GM19463 (cell line): ENCODE measurements at regions not wholly inside any gene's neighbourhood (a gene's known extent, or its start where the extent isn't known, plus 50 kb on each side); places are given as distances from the start of the nearest gene placed in this dataset.

ENCODE experiments used
- ATAC-seq: cut with Tn5 transposase; IDR thresholded peaks from one replicate; pipeline ENCODE4 v1.9.1; 2021; ENCODE audit warnings: mild to moderate bottlenecking, moderate library complexity; ENCODE audit not compliant: unreplicated experiment

- ATAC-seq: no peak
Measured at GRCh38 chr2:56444339-56444738, 260.5 kb downstream of the CCDC85A start.

GRCh38 chr2:56448403-56449001 is 264.7 kb downstream of the CCDC85A start:
- ATAC-seq: no peak

GRCh38 chr2:56449002-56449431 is 265.2 kb downstream of the CCDC85A start:
- no peak for ATAC-seq

GRCh38 chr2:56449449-56449860 is 265.7 kb downstream of the CCDC85A start:
- no peak for ATAC-seq

- no peak for ATAC-seq
Measured at GRCh38 chr2:56450047-56450446, 266.3 kb downstream of the CCDC85A start.

GRCh38 chr2:56450772-56451171 is 267.0 kb downstream of the CCDC85A start:
- no peak for ATAC-seq

GRCh38 chr2:56455642-56456041 is 271.9 kb downstream of the CCDC85A start:
- no peak for ATAC-seq

GRCh38 chr2:56456791-56457190 is 273.0 kb downstream of the CCDC85A start:
- ATAC-seq: no peak

GRCh38 chr2:56460508-56460907 is 276.7 kb downstream of the CCDC85A start:
- no peak for ATAC-seq

GRCh38 chr2:56464066-56464465 is 280.3 kb downstream of the CCDC85A start:
- no peak for ATAC-seq

GRCh38 chr2:56464613-56465012 is 280.8 kb downstream of the CCDC85A start:
- ATAC-seq: no peak

GRCh38 chr2:56465491-56465890 is 281.7 kb downstream of the CCDC85A start:
- ATAC-seq: no peak

- no peak for ATAC-seq
Measured at GRCh38 chr2:56473524-56473923, 289.7 kb downstream of the CCDC85A start.

GRCh38 chr2:56474412-56475158 is 290.8 kb downstream of the CCDC85A start:
- ATAC-seq: no peak

GRCh38 chr2:56475191-56475590 is 291.4 kb downstream of the CCDC85A start:
- no peak for ATAC-seq

- ATAC-seq: no peak
Measured at GRCh38 chr2:56476509-56477071, 292.8 kb downstream of the CCDC85A start.

GRCh38 chr2:56478027-56478426 is 294.2 kb downstream of the CCDC85A start:
- no peak for ATAC-seq

GRCh38 chr2:56483081-56483480 is 299.3 kb downstream of the CCDC85A start:
- no peak for ATAC-seq

GRCh38 chr2:56484906-56485305 is 301.1 kb downstream of the CCDC85A start:
- ATAC-seq: no peak

GRCh38 chr2:56500317-56500716 is 316.5 kb downstream of the CCDC85A start:
- no peak for ATAC-seq

GRCh38 chr2:56502616-56503015 is 318.8 kb downstream of the CCDC85A start:
- ATAC-seq: no peak

- no peak for ATAC-seq
Measured at GRCh38 chr2:56505885-56506284, 322.1 kb downstream of the CCDC85A start.
